Choroid plexus epithelial cell (primary cell): ENCODE measurements at regions not wholly inside any gene's neighbourhood (a gene's known extent, or its start where the extent isn't known, plus 50 kb on each side); places are given as distances from the start of the nearest gene placed in this dataset.
A peak's percentile ranks its signal among the peaks of the same experiment; 100 is the strongest.

Source experiments
- DNase-seq: peaks from one replicate; pipeline ENCODE4 v3.0.0-alpha.2; 2010; ENCODE audit warnings: low read depth
- H3K4me3 ChIP-seq: 2 replicates; pipeline ENCODE4 v1.5.1; 2011; ENCODE audit warnings: low read depth, mild to moderate bottlenecking, control low read depth, low read length, moderate library complexity
- CTCF ChIP-seq: conservative IDR thresholded peaks from 2 replicates; pipeline ENCODE4 v1.5.1; 2011; ENCODE audit warnings: low read depth, mild to moderate bottlenecking, control low read depth, inconsistent platforms, low read length, moderate library complexity

- no peak overlapping the region for H3K4me3 ChIP-seq
- peak; percentile 15 for DNase-seq
- TF ChIP-seq CTCF, result no peak
Observed at GRCh38 chr16:72309001-72309400, 137.0 kb upstream of the PMFBP1 start.

GRCh38 chr16:72308396-72308795 lies 136.4 kb upstream of the PMFBP1 start:
- TF ChIP-seq CTCF, result no peak
- no peak for DNase-seq
- H3K4me3 ChIP-seq, result no peak overlapping the region

GRCh38 chr16:72302332-72302731 lies 130.4 kb upstream of the PMFBP1 start:
- no peak for TF ChIP-seq CTCF
- H3K4me3 ChIP-seq, result no peak overlapping the region
- no peak for DNase-seq

- TF ChIP-seq CTCF, result no peak
- DNase-seq, result no peak
- H3K4me3 ChIP-seq, result no peak overlapping the region
Observed at GRCh38 chr16:72301523-72302236, 129.7 kb upstream of the PMFBP1 start.

- no peak for DNase-seq
- no peak for TF ChIP-seq CTCF
- H3K4me3 ChIP-seq, result no peak overlapping the region
Observed at GRCh38 chr16:72300892-72301291, 128.9 kb upstream of the PMFBP1 start.

- no peak for TF ChIP-seq CTCF
- no peak for DNase-seq
- H3K4me3 ChIP-seq, result no peak overlapping the region
Observed at GRCh38 chr16:72299684-72300243, 127.8 kb upstream of the PMFBP1 start.

GRCh38 chr16:72298961-72299360 lies 127.0 kb upstream of the PMFBP1 start:
- DNase-seq, result no peak
- no peak overlapping the region for H3K4me3 ChIP-seq
- no peak for TF ChIP-seq CTCF
